Activated CD4-positive, alpha-beta T cell treated with anti-CD3 and anti-CD28 coated beads, Interleukin-2, amount 10 ng/mL, durations not matched to agents 7 days and 5 days (primary cell): ENCODE measurements at regions not wholly inside any gene's neighbourhood (a gene's known extent, or its start where the extent isn't known, plus 50 kb on each side); places are given as distances from the start of the nearest gene placed in this dataset.

Experiments used
- CTCF ChIA-PET: fragments of 350-600 bp; sonication (Branson Sonifier 250); formaldehyde crosslinking; loops from one replicate; lab custom pipeline; 2021; ENCODE audit warnings: antibody characterized with exemption; lab: Charles Lee
- POLR2A ChIA-PET: fragments of 350-600 bp; sonication (Branson Sonifier 250); formaldehyde crosslinking; loops from one replicate; lab custom pipeline; 2021; ENCODE audit warnings: antibody characterized with exemption; lab: Charles Lee
- DNase-seq: peaks from one replicate; pipeline ENCODE4 v3.0.0-alpha.2; 2020
- H3K27ac Mint-ChIP-seq: one replicate; pipeline ENCODE4 v1.8.0; 2021; ENCODE audit warnings: mild to moderate bottlenecking, moderate library complexity, mixed read lengths
- H3K27me3 Mint-ChIP-seq: one replicate; pipeline ENCODE4 v1.8.0; 2021; ENCODE audit warnings: mixed read lengths
- H3K36me3 Mint-ChIP-seq: one replicate; pipeline ENCODE4 v1.8.0; 2021; ENCODE audit warnings: low read depth, mixed read lengths
- H3K4me1 Mint-ChIP-seq: one replicate; pipeline ENCODE4 v1.8.0; 2021; ENCODE audit warnings: mixed read lengths
- H3K4me3 Mint-ChIP-seq: one replicate; pipeline ENCODE4 v1.8.0; 2021; ENCODE audit warnings: mild to moderate bottlenecking, moderate library complexity, mixed read lengths
- H3K9me3 Mint-ChIP-seq: one replicate; pipeline ENCODE4 v1.8.0; 2021; ENCODE audit warnings: mixed read lengths

DNA sequence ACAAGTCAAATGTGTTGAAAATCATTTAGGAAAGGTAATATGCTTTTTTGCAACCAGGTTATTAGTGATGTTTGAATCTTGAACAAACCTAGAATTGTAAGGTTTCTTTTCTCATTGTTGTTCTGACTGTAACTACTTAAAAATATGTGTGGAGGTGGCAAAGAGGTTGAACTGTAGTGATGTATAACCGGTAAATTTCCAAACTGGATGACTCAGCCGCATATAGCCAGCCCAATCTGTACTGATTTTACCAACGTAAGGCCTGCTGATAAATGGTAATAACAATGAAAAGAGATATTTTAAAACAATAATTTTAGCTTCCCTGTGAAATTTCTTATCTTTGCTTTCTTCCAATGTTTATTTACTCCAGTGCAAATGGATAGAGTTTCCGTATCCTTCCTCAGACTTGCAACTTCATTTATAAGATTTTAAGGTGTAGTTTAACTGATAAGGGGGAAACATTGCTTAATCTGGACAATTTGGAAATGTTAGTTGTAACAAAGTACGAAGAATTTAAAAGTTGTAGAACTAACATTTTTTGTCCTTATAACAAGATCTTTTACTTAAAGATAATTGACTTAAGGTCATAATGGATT is 1170.4 kb upstream of the ZEB2 start:
- H3K27ac Mint-ChIP-seq = no peak overlapping the region
- no peaks in the 10 kb centered on the region for H3K36me3 Mint-ChIP-seq
- no peak for DNase-seq
- H3K4me1 Mint-ChIP-seq = no peaks in the 10 kb centered on the region
- H3K27me3 Mint-ChIP-seq = no peaks in the 10 kb centered on the region
- no peak overlapping the region for H3K4me3 Mint-ChIP-seq
- ChIA-PET CTCF (no interaction called here), POLR2A (no interaction called here)
- H3K9me3 Mint-ChIP-seq = no peaks in the 10 kb centered on the region

GRCh38 chr2:145689277-145689676 is 1169.4 kb upstream of the ZEB2 start:
- ChIA-PET CTCF (no interaction called here), POLR2A (no interaction called here)
- H3K36me3 Mint-ChIP-seq = no peaks in the 10 kb centered on the region
- H3K27me3 Mint-ChIP-seq = no peaks in the 10 kb centered on the region
- H3K4me1 Mint-ChIP-seq = no peaks in the 10 kb centered on the region
- no peak for DNase-seq
- H3K4me3 Mint-ChIP-seq = no peak overlapping the region
- no peak overlapping the region for H3K27ac Mint-ChIP-seq
- no peaks in the 10 kb centered on the region for H3K9me3 Mint-ChIP-seq

DNA sequence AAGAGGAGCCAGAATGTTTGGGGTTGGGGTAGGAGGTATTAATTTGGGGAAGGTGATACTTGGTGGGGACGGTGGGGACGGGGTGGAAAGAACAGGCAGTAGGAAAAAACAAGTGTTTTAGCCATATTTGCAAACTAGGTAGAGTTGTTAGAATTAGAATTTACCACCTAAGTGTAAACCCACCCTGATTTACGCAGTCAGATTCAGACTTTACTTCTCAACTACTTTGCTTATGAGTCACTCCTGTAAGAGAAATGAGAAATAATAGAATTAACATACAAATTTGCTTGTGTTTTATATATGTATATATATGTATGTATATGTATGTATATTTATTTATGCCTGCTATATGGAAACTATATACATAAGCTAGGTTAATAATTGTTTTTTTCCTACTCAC is 1168.2 kb upstream of the ZEB2 start:
- no peak overlapping the region for H3K4me3 Mint-ChIP-seq
- peaks cover 1% of the 10 kb centered on the region for H3K27me3 Mint-ChIP-seq
- H3K4me1 Mint-ChIP-seq = no peaks in the 10 kb centered on the region
- no peak overlapping the region for H3K27ac Mint-ChIP-seq
- H3K36me3 Mint-ChIP-seq = no peaks in the 10 kb centered on the region
- CTCF ChIA-PET = no interaction called here
- POLR2A ChIA-PET = no interaction called here
- DNase-seq = no peak
- no peaks in the 10 kb centered on the region for H3K9me3 Mint-ChIP-seq

DNA sequence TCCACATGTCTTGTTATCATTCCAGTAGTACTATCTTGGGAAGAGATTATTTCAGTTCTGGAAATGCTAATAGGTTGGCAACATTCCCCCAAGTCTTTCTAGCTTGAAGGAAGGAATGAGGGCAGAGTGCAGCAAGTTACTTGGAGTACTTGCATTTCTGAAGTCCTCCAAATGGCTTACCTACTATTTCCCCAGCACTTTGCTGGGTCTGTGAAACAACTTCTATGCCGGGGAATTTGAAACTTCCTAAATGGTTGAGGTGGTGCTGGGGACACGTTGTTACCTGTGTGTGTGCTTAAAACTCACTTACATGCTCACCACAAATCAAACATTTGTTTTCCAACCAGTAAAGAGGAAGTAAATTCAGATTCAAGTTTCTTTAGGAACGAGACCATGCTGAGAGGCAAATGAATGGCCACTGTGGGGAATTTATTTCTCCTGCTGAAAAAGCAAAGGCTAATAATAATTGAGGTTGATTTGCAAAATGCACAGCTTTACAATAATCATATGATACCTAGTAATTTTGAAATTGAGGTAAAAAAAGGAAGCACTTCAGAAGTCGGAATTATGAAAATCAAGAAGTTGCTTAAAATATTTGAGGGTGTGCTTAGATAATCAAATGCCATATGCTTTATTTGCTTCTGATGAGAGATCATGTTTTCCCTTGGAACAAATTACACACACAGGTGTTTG is 1167.7 kb upstream of the ZEB2 start:
- POLR2A ChIA-PET = no interaction called here
- DNase-seq = no peak
- Mint-ChIP-seq H3K4me1 (no peaks in the 10 kb centered on the region), H3K27ac (no peak overlapping the region), H3K27me3 (peaks cover 1% of the 10 kb centered on the region), H3K36me3 (no peaks in the 10 kb centered on the region), H3K9me3 (no peaks in the 10 kb centered on the region), H3K4me3 (no peak overlapping the region)
- CTCF ChIA-PET = no interaction called here

DNA sequence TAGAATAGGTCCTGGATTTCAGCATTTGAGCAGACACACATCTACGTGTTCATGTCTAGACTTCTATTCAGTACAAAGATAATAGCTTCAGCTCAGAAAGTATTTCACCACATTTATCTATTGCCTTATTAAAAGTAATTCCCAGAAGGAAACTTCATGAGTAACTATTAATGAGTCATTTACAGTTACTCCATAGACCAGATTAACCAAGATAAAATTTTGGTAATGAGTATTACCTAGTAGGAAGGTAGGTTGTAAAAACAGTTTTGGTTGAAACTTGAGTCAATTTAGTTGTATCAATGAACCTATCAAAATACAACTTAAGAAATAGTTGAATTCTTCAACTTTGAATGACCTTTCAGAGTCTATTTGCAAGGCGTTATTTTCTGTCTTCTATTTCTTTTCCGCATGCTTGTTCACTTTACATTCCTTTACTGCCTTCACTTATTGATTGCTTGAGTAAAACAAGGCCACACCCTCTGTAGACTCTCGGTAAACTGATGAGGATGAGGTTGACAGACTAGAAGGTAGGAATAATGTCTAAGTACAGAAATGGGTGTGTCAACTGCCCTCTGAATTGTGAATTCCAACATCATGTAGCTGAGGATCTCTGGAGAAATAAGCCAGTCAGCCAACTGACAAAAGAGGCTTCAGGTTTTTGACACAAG is 1165.6 kb upstream of the ZEB2 start:
- no peak for DNase-seq
- H3K4me3 Mint-ChIP-seq = no peak overlapping the region
- POLR2A ChIA-PET = no interaction called here
- CTCF ChIA-PET = no interaction called here
- no peaks in the 10 kb centered on the region for H3K36me3 Mint-ChIP-seq
- H3K9me3 Mint-ChIP-seq = no peaks in the 10 kb centered on the region
- H3K4me1 Mint-ChIP-seq = no peaks in the 10 kb centered on the region
- peaks cover 1% of the 10 kb centered on the region for H3K27me3 Mint-ChIP-seq
- H3K27ac Mint-ChIP-seq = no peak overlapping the region

- no peak for DNase-seq
- Mint-ChIP-seq H3K9me3 (no peaks in the 10 kb centered on the region), H3K4me1 (no peaks in the 10 kb centered on the region), H3K27ac (no peak overlapping the region), H3K36me3 (no peaks in the 10 kb centered on the region), H3K27me3 (peaks cover 1% of the 10 kb centered on the region), H3K4me3 (no peak overlapping the region)
- POLR2A ChIA-PET = no interaction called here
- CTCF ChIA-PET = no interaction called here
These were observed 1162.7 kb upstream of the ZEB2 start for GRCh38 chr2:145682546-145683157.

DNA sequence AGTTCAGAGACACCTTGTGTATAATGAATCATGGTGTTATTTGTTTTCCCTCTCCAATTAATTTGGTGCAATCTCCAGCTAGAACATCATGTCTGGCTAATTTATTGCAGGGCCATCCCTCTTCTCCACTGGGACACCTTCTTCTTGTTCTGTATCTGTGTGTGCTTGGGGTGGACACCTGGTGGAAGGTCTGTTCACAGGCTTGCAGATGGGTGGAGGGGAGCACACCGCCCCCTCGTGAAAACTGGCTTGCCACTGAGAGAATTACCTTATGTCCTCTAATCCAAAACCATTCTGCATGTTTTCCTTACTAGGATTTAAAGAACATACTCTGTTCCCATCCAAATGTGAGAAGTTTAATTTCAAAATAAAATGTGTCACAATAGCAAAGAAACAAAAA is 1160.4 kb upstream of the ZEB2 start:
- no peaks in the 10 kb centered on the region for H3K9me3 Mint-ChIP-seq
- H3K4me3 Mint-ChIP-seq = no peak overlapping the region
- peaks cover 1% of the 10 kb centered on the region for H3K27me3 Mint-ChIP-seq
- ChIA-PET CTCF (no interaction called here), POLR2A (no interaction called here)
- H3K36me3 Mint-ChIP-seq = no peaks in the 10 kb centered on the region
- H3K4me1 Mint-ChIP-seq = no peaks in the 10 kb centered on the region
- DNase-seq = no peak
- H3K27ac Mint-ChIP-seq = no peak overlapping the region

- H3K27ac Mint-ChIP-seq = no peak overlapping the region
- no peaks in the 10 kb centered on the region for H3K27me3 Mint-ChIP-seq
- no peak overlapping the region for H3K4me3 Mint-ChIP-seq
- H3K4me1 Mint-ChIP-seq = no peaks in the 10 kb centered on the region
- H3K36me3 Mint-ChIP-seq = no peaks in the 10 kb centered on the region
- ChIA-PET POLR2A (no interaction called here), CTCF (no interaction called here)
- no peaks in the 10 kb centered on the region for H3K9me3 Mint-ChIP-seq
- no peak for DNase-seq
These were observed 1157.5 kb upstream of the ZEB2 start for GRCh38 chr2:145677371-145677770.

DNA sequence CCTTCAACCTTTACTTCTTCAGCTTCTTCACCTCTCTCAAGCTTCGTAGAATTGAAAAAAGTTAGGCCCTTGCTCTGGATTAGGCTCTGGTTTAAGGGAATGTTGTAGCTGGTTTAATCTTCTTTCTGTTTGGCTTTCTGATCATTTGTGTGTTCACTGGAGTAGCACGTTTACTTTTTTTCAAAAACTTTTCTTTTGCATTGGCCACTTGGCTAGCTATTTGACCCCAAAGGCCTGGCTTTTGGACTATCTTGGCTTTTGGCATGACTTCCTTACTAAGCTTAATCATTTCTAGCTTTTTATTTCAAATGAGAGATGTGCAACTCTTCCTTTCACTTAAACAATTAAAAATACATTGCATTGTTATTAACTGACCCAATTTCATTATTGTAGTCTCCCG is 1154.8 kb upstream of the ZEB2 start:
- no peak for DNase-seq
- H3K4me1 Mint-ChIP-seq = no peaks in the 10 kb centered on the region
- no peaks in the 10 kb centered on the region for H3K27me3 Mint-ChIP-seq
- no peak overlapping the region for H3K4me3 Mint-ChIP-seq
- ChIA-PET POLR2A (no interaction called here), CTCF (no interaction called here)
- H3K36me3 Mint-ChIP-seq = no peaks in the 10 kb centered on the region
- H3K27ac Mint-ChIP-seq = no peak overlapping the region
- H3K9me3 Mint-ChIP-seq = no peaks in the 10 kb centered on the region

- Mint-ChIP-seq H3K9me3 (no peaks in the 10 kb centered on the region), H3K4me3 (no peak overlapping the region), H3K27me3 (no peaks in the 10 kb centered on the region), H3K4me1 (no peaks in the 10 kb centered on the region), H3K36me3 (no peaks in the 10 kb centered on the region), H3K27ac (no peak overlapping the region)
- POLR2A ChIA-PET = no interaction called here
- DNase-seq = no peak
- CTCF ChIA-PET = interaction anchor here (0.6 kb wide), 1 partner anchor 50 kb away, joined by 3 read pairs; no protein-coding TSS in a partner anchor
These were observed 1149.4 kb upstream of the ZEB2 start for GRCh38 chr2:145669301-145669700.

DNA sequence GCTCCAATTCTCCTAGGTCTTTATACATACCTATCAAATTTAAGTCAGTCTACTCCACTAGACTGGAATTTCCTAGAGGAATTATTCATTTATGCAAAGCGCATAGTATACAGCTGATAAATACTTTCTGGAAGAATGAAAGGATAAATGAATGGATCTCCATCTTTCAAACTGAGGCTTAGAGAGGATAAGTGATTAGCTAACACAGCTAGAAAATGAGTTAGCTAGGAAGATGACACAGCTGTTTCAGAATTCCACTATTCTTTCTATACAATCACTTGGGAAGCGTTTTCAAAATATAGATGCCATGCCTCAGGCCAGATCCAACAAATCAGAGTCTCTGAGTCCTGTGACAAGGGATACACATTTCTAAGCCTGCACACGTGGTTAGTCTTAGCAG is 1146.6 kb upstream of the ZEB2 start:
- DNase-seq = no peak
- no peak overlapping the region for H3K4me3 Mint-ChIP-seq

DNA sequence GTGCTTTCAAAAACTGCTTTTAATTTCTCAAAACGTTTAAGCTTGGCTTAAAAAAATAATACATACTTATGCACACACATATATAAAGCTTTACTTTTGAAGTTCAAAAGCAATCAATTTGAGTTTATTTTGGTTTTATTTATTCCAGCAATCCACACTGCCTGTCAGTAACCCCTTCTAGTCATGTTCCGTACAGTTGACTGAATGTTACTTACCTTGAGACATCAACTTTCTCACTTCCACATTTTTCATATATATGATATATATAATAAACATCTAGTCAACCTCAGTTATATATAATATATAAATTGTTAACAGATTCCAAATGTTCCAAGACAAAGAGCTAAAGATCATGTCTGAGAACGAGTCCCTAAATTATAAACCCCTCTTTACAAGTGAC is 1137.3 kb upstream of the ZEB2 start:
- Mint-ChIP-seq H3K4me3 (no peak overlapping the region), H3K36me3 (no peaks in the 10 kb centered on the region), H3K27ac (no peak overlapping the region), H3K9me3 (no peaks in the 10 kb centered on the region), H3K27me3 (no peaks in the 10 kb centered on the region), H3K4me1 (no peaks in the 10 kb centered on the region)
- CTCF ChIA-PET = interaction anchor here (0.6 kb wide), 2 partner anchors 1038 to 1219 kb away, joined by 3 read pairs; no protein-coding TSS in a partner anchor
- no peak for DNase-seq
- POLR2A ChIA-PET = no interaction called here

More for the DNA sequence above, 1146.6 kb upstream of the ZEB2 start:
- POLR2A ChIA-PET = no interaction called here
- no peaks in the 10 kb centered on the region for H3K27me3 Mint-ChIP-seq
- no peaks in the 10 kb centered on the region for H3K36me3 Mint-ChIP-seq
- no peak overlapping the region for H3K27ac Mint-ChIP-seq
- CTCF ChIA-PET = no interaction called here
- H3K9me3 Mint-ChIP-seq = no peaks in the 10 kb centered on the region
- H3K4me1 Mint-ChIP-seq = no peaks in the 10 kb centered on the region

DNA sequence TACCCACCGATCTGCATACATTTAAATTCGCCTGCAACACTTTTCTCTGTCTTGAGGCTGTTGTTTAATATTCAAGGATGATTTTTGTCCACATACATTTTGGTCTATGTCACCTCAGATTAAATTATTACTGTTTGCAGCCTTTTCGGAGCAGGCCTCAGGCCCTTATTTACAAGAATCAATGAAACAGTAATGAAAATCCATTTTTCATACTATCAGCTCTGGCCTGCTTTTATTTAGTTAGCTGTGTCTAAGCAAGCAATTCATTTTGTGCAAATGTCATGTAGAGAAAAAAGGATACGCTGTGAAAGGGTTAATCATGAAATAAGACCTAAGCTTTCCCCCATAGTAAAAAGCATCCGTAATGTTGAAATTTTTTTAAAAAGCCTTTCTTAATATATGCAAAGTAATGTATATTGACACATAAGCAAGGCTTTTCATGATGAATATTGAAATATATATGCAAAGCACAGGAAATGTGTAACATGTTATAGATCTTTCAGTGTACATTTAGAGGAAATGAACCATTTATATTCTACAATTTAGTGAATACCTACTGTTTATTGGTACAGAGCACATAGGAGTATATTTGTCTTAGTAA is 1135.3 kb upstream of the ZEB2 start:
- Mint-ChIP-seq H3K4me1 (no peaks in the 10 kb centered on the region), H3K27me3 (no peaks in the 10 kb centered on the region), H3K9me3 (no peaks in the 10 kb centered on the region), H3K36me3 (no peaks in the 10 kb centered on the region), H3K27ac (no peak overlapping the region), H3K4me3 (no peak overlapping the region)
- POLR2A ChIA-PET = no interaction called here
- DNase-seq = no peak
- CTCF ChIA-PET = no interaction called here
